EH (cell line): ENCODE measurements at regions not wholly inside any gene's neighbourhood (a gene's known extent, or its start where the extent isn't known, plus 50 kb on each side); places are given as distances from the start of the nearest gene placed in this dataset.
"Not testable (repeated sequence)": the region's sequence is repeated elsewhere in the genome, so short reads cannot be mapped to it uniquely, and the experiment has no call there.

Experiments used
- DNase-seq: peaks from one replicate; pipeline ENCODE4 v3.0.0-alpha.2; 2015; ENCODE audit warnings: low read depth

DNA sequence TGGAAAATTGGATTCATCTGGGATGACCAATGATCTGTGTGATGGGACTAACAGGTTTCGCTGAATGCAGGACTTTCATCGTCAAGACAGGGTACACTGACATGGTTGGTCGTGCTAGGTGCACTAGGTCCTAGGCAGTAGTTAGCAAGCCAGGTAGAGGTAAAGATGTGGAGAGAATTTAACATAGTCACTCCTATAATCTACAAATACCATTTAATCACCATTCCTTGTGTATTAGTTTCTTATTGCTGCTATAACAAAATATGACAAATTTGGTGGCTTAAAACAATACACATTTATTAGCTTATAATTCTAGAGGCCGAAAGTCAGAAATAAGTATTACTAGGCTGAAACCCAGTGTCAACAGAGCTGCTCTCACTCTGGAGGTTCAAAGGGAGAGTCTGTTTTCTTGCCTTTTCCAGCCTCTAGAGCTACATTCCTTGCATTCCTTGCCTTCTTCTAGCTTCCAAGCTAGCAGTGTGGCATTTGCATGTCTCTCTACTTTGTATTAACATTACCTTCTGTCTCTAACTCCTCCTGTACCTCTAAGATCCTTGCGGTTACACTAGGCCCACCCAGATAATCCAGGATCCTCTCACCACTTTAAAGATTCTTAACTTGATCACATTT is 98.7 kb upstream of the GRIA3 start:
- DNase-seq: peak; percentile 66

DNA sequence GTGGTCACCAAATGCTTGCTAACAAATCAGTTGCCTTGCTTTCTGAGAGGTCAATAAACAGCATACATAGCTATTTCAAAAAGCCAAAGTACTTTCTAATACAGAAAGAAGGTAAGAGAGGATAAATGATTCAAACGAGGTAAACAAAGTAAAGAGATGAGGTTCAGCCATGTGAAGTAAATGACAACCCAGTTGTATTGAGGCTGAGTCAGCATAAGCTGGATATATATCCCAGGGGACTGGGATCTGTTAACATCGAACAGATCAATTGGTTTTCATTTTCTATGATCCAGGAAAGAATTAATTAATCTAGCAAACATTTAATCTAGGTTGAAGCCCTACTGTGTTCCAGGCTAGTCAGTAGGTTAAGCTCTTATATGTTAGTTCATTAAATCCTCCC is 97.3 kb upstream of the GRIA3 start:
- DNase-seq: no peak

DNA sequence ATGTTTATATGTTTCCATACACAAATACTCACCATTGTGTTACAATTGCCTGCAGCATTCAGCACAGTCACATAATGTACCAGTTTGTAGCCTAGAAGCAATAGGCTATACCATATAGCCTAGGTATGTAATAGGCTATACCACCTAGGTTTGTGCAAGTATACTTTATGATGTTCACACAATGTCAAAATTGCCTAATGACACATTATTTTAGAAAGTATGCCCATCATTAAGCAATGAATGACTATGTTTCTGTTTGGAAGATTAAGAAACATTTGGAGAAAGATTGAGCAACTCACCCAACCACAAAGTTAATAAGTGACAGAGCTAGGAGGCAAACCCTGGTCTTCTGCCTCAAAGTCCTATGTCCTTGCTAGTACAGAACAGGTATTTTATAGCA is 96.8 kb upstream of the GRIA3 start:
- peak; percentile 65 for DNase-seq

DNA sequence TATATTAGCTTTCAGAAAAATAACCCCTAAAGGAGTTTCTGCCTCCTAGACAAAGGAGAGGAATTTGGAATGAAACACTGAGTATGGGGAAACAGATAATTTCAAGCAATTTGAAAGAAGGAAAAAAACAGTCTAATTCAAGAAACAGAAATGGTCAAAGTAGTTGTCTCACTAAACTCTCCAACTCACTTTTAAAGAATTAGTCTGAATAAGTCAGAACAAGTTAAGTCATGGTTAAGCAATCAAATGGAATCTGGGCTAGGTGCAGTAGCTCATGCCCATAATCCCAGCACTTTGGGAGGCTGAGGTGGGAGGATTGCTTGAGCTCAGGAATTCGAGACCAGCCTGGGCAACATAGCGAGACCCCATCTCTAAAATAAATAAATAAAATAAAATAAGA is 95.7 kb upstream of the GRIA3 start:
- DNase-seq: peak; percentile 48

DNA sequence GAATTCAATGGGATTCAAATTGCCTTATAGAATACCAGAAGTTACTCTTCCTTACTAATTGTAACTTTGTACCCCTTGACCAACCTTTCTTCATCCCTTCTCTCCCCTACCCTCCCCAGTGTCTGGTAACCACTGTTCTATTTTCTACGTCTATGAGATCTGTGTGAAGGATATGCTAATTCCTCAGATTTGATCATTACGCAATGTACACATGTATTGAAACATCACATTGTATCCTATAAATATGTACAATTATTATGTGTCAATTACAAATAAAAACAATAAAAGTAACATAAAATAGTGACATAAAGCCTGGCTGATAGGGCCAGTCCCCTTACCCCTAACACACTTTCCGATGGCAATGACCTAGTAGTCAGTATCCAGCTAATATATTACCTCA is 95.1 kb upstream of the GRIA3 start:
- DNase-seq: no peak

DNA sequence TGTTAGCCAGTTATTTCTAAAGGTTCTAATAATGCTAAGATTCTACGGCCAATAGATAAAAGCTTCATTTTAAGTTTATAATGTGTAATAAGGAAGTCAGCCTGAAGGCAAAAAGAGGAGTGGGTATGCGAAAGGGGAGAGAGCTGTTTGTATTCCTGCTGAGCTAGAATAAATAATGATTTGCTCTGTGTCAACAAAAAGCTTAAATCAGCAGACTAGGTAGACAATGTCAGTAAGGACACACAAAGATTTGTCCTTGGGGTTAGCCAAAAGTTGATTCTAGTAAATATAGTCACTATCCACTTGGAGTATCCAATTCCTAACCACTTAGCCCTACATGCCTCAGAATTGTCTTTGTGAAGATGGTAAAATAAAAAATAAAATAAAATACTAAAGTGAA is 90.3 kb upstream of the GRIA3 start:
- DNase-seq: no peak

DNA sequence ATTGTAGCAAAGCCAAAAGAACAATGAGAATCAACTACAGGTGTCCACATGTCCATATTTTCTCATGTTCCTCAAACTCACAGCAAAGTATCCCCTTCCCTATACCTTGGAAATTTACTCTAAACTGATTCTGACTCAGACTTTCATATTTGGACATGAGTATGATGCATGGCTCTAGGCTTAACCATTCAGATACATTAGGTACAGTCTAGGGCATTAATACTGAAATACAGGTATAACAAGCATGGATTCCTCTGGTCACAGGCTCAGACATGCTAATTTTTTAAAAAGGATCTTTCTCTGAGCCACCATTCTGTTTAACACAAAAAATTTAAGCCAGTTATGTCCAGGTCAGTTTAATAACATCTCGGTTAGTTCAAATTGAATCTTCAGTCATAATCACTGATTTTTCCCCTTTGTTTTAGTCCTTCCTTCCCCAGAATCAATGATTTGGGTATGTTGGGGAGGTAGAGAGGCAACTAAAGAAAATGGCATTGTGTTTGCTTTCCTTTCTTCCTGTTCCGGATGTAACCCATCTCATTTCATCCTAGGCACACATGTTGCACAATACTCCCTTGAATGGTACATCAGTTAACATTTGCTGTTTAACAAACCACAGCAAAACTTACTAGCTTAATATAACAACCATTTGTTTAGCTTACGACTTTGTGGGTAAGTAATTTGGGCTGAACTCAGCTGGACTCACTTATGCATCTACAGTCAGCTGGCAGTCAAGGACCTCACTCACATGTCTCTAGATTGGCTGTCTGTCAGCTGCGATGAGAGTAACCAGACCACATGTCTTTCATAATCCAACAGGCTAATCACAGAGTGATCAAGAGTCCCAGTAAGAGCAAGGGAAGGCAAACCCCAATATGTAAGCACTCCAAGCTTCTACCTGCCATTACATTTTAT is 75.3 kb upstream of the GRIA3 start:
- peak; percentile 11 for DNase-seq

DNA sequence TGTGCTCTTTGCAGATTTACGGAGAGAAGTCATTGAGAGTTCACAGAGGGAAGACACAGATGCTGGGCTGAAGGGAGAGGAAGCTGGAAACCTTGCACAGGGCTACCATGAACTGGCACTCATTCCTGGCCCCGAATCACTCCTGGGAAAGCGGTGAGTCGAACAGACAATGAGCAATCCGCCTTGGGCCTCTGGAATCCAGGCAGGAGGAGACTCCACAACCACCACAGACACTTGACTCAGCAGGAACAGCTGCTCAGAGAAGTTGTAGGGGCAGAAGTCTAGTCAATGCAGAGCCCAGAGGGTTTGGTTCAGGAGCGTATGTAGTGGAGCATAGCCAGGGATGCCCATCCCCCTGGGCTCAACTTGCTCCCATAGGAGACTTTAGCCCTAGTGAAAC is 62.8 kb upstream of the GRIA3 start:
- DNase-seq: peak; percentile 50

DNA sequence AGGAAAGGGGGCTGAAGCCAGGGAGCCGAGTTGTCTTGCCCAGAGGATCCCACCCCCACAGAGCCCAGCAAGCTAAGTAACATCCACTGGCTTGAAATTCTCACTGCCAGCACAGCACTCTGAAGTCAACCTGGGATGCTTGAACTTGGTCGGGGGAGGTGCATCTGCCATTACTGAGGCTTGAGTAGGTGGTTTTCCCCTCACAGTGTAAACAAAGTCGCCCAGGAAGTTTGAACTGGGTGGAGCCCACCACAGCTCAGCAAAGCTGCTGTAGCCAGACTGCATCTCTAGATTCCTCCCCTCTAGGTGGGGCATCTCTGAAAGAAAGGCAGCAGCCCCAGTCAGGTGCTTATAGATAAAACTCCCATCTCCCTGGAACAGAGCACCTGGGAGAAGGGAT is 54.3 kb upstream of the GRIA3 start:
- not testable (repeated sequence) for DNase-seq
